ENCODE measurements at regions not wholly inside any gene's neighbourhood (a gene's known extent, or its start where the extent isn't known, plus 50 kb on each side); places are given as distances from the start of the nearest gene placed in this dataset.

DNA sequence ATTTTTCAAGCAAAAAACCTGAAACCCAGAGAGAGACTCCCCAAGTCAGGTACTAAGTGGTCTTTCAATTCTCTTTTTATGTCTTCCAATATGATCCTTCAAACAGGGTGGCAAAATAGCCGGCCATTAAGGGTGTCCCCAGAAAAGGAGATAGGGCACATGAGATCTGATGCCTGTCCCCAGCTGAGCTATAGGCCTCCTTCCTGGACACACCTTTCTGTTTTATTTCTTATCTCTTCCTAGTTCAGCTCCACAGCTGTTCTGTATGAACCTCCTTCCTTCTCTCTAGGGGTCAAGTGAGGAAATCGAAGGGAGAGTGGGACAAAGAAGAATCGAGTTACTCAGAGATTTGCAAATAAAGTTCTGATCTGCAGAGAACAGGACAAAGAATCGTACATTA is 112.4 kb upstream of the ATP1A1 start:
- H3K27me3 ChIP-seq (ENCODE audit: control insufficient read depth, insufficient read depth, low read length), result no peaks in the 10 kb centered on the region

DNA sequence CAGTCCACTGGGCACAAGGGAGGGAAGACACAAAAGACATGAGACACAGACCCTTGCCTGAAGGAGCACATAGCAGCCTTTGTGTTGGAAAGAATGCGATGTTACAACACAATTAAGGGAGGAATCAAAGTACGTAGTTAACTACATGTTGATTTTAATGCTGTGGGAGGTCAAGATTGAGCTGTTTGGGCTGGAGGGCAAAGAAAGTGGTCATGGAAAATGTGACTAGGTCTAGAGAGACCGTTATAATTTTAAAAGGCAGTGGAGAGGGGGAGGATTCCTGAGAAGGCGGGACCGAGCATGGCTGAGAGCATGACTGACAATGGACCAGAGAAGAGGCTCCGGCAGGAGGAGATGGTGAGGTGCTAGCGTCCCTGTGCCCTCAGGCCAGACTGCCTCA is 111.8 kb upstream of the ATP1A1 start:
- POLR2A ChIA-PET, result no interaction called here
- TF ChIP-seq, protein P1, sequence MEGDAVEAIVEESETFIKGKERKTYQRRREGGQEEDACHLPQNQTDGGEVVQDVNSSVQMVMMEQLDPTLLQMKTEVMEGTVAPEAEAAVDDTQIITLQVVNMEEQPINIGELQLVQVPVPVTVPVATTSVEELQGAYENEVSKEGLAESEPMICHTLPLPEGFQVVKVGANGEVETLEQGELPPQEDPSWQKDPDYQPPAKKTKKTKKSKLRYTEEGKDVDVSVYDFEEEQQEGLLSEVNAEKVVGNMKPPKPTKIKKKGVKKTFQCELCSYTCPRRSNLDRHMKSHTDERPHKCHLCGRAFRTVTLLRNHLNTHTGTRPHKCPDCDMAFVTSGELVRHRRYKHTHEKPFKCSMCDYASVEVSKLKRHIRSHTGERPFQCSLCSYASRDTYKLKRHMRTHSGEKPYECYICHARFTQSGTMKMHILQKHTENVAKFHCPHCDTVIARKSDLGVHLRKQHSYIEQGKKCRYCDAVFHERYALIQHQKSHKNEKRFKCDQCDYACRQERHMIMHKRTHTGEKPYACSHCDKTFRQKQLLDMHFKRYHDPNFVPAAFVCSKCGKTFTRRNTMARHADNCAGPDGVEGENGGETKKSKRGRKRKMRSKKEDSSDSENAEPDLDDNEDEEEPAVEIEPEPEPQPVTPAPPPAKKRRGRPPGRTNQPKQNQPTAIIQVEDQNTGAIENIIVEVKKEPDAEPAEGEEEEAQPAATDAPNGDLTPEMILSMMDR (IDR thresholded peaks at IDR 0.05; ENCODE audit: low read depth, low read length), result no peak
- Histone ChIP-seq H3K9me3 (ENCODE audit: control insufficient read depth, insufficient read depth, low read length) (no peaks in the 10 kb centered on the region), H3K27ac (ENCODE audit: low read depth, low read length) (no peak overlapping the region), H3K27me3 (ENCODE audit: control insufficient read depth, insufficient read depth, low read length) (no peaks in the 10 kb centered on the region), H3K4me3 (ENCODE audit: low read depth, low read length) (no peak overlapping the region)
- no peak for DNase-seq (ENCODE audit: low read depth, low spot score)
- CTCF ChIA-PET, result no interaction called here

More for the DNA sequence above, 112.4 kb upstream of the ATP1A1 start:
- POLR2A ChIA-PET, result no interaction called here
- no peak for DNase-seq (ENCODE audit: low read depth, low spot score)
- Histone ChIP-seq H3K27ac (ENCODE audit: low read depth, low read length) (no peak overlapping the region), H3K4me3 (ENCODE audit: low read depth, low read length) (no peak overlapping the region), H3K9me3 (ENCODE audit: control insufficient read depth, insufficient read depth, low read length) (no peaks in the 10 kb centered on the region)
- CTCF ChIA-PET, result no interaction called here
- TF ChIP-seq, protein P1 (IDR thresholded peaks at IDR 0.05; ENCODE audit: low read depth, low read length), result no peak

DNA sequence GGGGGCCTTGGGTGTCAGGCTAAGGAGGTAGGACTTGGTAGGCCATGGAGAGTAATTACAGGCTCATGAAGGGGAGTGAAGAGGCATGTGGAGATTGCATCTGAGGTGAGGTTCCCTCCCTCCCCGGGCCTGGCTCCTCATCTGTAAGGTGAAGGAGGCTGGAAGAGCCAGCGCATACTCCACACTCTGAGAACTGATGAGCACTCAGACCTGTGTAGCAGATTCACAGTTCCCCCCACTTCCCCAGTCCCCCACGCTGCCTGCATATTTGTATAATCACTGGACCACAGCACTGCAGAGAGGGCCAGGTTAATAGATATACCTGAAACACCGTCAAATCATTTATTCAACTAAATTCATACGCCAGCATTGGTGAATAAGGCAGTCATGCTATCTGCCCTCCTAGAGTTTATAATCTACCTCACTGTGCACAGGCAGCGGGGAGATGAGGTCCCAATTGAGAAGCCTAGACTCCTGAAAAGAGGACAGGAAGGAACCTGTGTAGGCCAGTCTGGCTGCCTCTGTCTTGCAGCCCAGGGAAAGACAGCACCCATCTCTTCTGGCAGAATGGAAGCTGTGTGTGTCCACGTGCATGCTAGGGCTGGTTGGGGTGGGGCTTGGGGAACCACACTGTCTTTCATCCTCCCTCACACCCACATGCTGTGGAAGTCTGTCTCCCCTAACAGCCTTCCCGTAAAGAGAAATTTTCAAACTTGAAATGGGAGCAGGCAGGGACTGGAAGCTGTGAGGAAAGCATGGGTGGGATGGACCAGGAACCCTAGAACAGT is 110.6 kb upstream of the ATP1A1 start:
- POLR2A ChIA-PET, result no interaction called here
- Histone ChIP-seq H3K9me3 (ENCODE audit: control insufficient read depth, insufficient read depth, low read length) (no peaks in the 10 kb centered on the region), H3K27me3 (ENCODE audit: control insufficient read depth, insufficient read depth, low read length) (no peaks in the 10 kb centered on the region), H3K4me3 (ENCODE audit: low read depth, low read length) (no peak overlapping the region), H3K27ac (ENCODE audit: low read depth, low read length) (no peak overlapping the region)
- TF ChIP-seq, protein P1 (IDR thresholded peaks at IDR 0.05; ENCODE audit: low read depth, low read length), result no peak
- DNase-seq (ENCODE audit: low read depth, low spot score), result no peak
- CTCF ChIA-PET, result interaction anchor here (0.6 kb wide), 1 partner anchor 31 kb away, joined by 4 read pairs; no protein-coding TSS in a partner anchor

GRCh38 chr1:116262995-116263385 is 110.1 kb upstream of the ATP1A1 start:
- DNase-seq (ENCODE audit: low read depth, low spot score), result no peak
- Histone ChIP-seq H3K4me3 (ENCODE audit: low read depth, low read length) (no peak overlapping the region), H3K9me3 (ENCODE audit: control insufficient read depth, insufficient read depth, low read length) (no peaks in the 10 kb centered on the region), H3K27ac (ENCODE audit: low read depth, low read length) (no peak overlapping the region), H3K27me3 (ENCODE audit: control insufficient read depth, insufficient read depth, low read length) (no peaks in the 10 kb centered on the region)
- ChIA-PET POLR2A (no interaction called here), CTCF (no interaction called here)
- TF ChIP-seq, protein P1 (IDR thresholded peaks at IDR 0.05; ENCODE audit: low read depth, low read length), result no peak

GRCh38 chr1:116265931-116266863 is 106.8 kb upstream of the ATP1A1 start:
- TF ChIP-seq, protein P1 (IDR thresholded peaks at IDR 0.05; ENCODE audit: low read depth, low read length), result no peak
- H3K27ac ChIP-seq (ENCODE audit: low read depth, low read length), result no peak overlapping the region
- no peak overlapping the region for H3K4me3 ChIP-seq (ENCODE audit: low read depth, low read length)
- POLR2A ChIA-PET, result no interaction called here
- CTCF ChIA-PET, result no interaction called here
- no peaks in the 10 kb centered on the region for H3K9me3 ChIP-seq (ENCODE audit: control insufficient read depth, insufficient read depth, low read length)
- H3K27me3 ChIP-seq (ENCODE audit: control insufficient read depth, insufficient read depth, low read length), result no peaks in the 10 kb centered on the region
- no peak for DNase-seq (ENCODE audit: low read depth, low spot score)
